SK-N-MC (cell line): ENCODE measurements at regions not wholly inside any gene's neighbourhood (a gene's known extent, or its start where the extent isn't known, plus 50 kb on each side); places are given as distances from the start of the nearest gene placed in this dataset.

ENCODE experiments used
- EZH2 ChIP-seq: fragments of 200-600 bp; sonication (generic); IDR thresholded peaks from one replicate; pipeline ENCODE4 v1.6.1; 2017; ENCODE audit warnings: antibody characterized with exemption
- POLR2AphosphoS5 ChIP-seq: IDR thresholded peaks from 2 replicates; pipeline ENCODE4 v1.6.1; 2012; ENCODE audit warnings: mild to moderate bottlenecking, low read depth, low read length, borderline replicate concordance

GRCh38 chr3:107142171-107142570 lies 235.1 kb upstream of the CCDC54 start:
- TF ChIP-seq EZH2 = no peak
- no peak for TF ChIP-seq POLR2AphosphoS5
